Stomach (tissue), 4 donors: ENCODE measurements at regions not wholly inside any gene's neighbourhood (a gene's known extent, or its start where the extent isn't known, plus 50 kb on each side); places are given as distances from the start of the nearest gene placed in this dataset.

Experiments used
- POLR2A ChIP-seq, 4 donors: fragments of 450-650 bp; IDR thresholded peaks; one replicate each; pipeline ENCODE4 v1.6.1; 2016; ENCODE audit warnings: antibody characterized with exemption in 4 of 4, control low read depth in 2 of 4, mild to moderate bottlenecking in 1 of 4, moderate library complexity in 1 of 4
- POLR2AphosphoS5 ChIP-seq, 3 donors: sonication (generic); formaldehyde crosslinking; IDR thresholded peaks; one replicate each; pipeline ENCODE4 v1.6.1; 2016; ENCODE audit warnings: antibody characterized with exemption in 3 of 3
- TF ChIP-seq, protein P1 (sequence below), 7 experiments: fragments of 450-650 bp in 4 of 7; fragments of 200-600 bp in 3 of 7; sonication (generic) in 3 of 7; IDR thresholded peaks; one replicate each; pipeline ENCODE4 v1.5.1; 2016 to 2019; ENCODE audit warnings: antibody characterized with exemption in 7 of 7, control low read depth in 2 of 7, mild to moderate bottlenecking in 1 of 7

DNA sequence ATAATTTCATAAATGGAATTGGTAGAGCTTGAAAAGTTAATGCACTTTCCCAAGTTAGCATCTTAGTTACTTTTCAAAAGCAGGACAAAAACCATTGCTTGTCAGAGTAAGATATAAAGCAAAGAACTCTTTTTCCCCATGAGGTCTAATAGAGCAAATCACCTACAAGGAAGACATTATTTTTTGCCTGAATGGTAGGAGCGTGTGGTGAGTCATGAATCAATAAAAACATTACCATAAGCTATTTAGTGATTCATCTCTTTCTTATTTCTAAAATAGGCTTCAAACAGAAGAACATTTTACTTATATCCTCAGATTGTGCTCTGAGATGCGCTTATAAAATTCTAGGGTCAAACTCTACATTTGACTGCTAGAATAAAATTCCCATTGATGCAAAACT is 109.4 kb upstream of the GPRIN3 start:
- TF ChIP-seq POLR2A (IDR thresholded peaks at IDR 0.05), result no peak
- TF ChIP-seq, protein P1, sequence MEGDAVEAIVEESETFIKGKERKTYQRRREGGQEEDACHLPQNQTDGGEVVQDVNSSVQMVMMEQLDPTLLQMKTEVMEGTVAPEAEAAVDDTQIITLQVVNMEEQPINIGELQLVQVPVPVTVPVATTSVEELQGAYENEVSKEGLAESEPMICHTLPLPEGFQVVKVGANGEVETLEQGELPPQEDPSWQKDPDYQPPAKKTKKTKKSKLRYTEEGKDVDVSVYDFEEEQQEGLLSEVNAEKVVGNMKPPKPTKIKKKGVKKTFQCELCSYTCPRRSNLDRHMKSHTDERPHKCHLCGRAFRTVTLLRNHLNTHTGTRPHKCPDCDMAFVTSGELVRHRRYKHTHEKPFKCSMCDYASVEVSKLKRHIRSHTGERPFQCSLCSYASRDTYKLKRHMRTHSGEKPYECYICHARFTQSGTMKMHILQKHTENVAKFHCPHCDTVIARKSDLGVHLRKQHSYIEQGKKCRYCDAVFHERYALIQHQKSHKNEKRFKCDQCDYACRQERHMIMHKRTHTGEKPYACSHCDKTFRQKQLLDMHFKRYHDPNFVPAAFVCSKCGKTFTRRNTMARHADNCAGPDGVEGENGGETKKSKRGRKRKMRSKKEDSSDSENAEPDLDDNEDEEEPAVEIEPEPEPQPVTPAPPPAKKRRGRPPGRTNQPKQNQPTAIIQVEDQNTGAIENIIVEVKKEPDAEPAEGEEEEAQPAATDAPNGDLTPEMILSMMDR (IDR thresholded peaks at IDR 0.05), result no peak
- no peak for TF ChIP-seq POLR2AphosphoS5 (IDR thresholded peaks at IDR 0.05)
